ENCODE measurements at regions not wholly inside any gene's neighbourhood (a gene's known extent, or its start where the extent isn't known, plus 50 kb on each side); places are given as distances from the start of the nearest gene placed in this dataset.

GRCh38 chr21:32828908-32829307, 57.4 kb upstream of the PAXBP1 start (continued):
- no peak for TF ChIP-seq ATF6 (CRISPR knock-in tag; IDR thresholded peaks at IDR 0.05)
- TF ChIP-seq, protein P1, sequence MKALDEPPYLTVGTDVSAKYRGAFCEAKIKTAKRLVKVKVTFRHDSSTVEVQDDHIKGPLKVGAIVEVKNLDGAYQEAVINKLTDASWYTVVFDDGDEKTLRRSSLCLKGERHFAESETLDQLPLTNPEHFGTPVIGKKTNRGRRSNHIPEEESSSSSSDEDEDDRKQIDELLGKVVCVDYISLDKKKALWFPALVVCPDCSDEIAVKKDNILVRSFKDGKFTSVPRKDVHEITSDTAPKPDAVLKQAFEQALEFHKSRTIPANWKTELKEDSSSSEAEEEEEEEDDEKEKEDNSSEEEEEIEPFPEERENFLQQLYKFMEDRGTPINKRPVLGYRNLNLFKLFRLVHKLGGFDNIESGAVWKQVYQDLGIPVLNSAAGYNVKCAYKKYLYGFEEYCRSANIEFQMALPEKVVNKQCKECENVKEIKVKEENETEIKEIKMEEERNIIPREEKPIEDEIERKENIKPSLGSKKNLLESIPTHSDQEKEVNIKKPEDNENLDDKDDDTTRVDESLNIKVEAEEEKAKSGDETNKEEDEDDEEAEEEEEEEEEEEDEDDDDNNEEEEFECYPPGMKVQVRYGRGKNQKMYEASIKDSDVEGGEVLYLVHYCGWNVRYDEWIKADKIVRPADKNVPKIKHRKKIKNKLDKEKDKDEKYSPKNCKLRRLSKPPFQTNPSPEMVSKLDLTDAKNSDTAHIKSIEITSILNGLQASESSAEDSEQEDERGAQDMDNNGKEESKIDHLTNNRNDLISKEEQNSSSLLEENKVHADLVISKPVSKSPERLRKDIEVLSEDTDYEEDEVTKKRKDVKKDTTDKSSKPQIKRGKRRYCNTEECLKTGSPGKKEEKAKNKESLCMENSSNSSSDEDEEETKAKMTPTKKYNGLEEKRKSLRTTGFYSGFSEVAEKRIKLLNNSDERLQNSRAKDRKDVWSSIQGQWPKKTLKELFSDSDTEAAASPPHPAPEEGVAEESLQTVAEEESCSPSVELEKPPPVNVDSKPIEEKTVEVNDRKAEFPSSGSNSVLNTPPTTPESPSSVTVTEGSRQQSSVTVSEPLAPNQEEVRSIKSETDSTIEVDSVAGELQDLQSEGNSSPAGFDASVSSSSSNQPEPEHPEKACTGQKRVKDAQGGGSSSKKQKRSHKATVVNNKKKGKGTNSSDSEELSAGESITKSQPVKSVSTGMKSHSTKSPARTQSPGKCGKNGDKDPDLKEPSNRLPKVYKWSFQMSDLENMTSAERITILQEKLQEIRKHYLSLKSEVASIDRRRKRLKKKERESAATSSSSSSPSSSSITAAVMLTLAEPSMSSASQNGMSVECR (CRISPR knock-in tag; IDR thresholded peaks at IDR 0.05; ENCODE audit: borderline replicate concordance) = no peak
- TF ChIP-seq E2F4 (CRISPR knock-in tag; IDR thresholded peaks at IDR 0.05; ENCODE audit: borderline replicate concordance, low read depth) = no peak
- TF ChIP-seq NR2C2 (CRISPR knock-in tag; IDR thresholded peaks at IDR 0.05) = no peak
- TF ChIP-seq IRF1 (CRISPR knock-in tag; IDR thresholded peaks at IDR 0.05) = no peak
- TF ChIP-seq ZMAT4 (CRISPR knock-in tag; IDR thresholded peaks at IDR 0.05) = no peak
- TF ChIP-seq FOXK1 (CRISPR knock-in tag; IDR thresholded peaks at IDR 0.05) = no peak

GRCh38 chr21:32829504-32829903, 57.9 kb upstream of the PAXBP1 start:
- no peaks in the 10 kb centered on the region; the same call in 1 of the 2 replicates for H3K4me1 Mint-ChIP-seq
- H3K27ac Mint-ChIP-seq = no peak overlapping the region
- no peaks in the 10 kb centered on the region for H3K27me3 Mint-ChIP-seq (ENCODE audit: low read depth)
- ChIA-PET POLR2A (no interaction called here), CTCF (interaction anchor here (0.9 kb wide), 1 partner anchor 47 kb away, joined by 3 read pairs; no protein-coding TSS in a partner anchor)
- DNase-seq (ENCODE audit: low spot score) = no peak
- no peak for ATAC-seq
- no peaks in the 10 kb centered on the region for H3K36me3 Mint-ChIP-seq
- H3K9me3 Mint-ChIP-seq = peaks cover 9% of the 10 kb centered on the region
- no peak overlapping the region for H3K4me3 Mint-ChIP-seq
- TF ChIP-seq, protein P2, sequence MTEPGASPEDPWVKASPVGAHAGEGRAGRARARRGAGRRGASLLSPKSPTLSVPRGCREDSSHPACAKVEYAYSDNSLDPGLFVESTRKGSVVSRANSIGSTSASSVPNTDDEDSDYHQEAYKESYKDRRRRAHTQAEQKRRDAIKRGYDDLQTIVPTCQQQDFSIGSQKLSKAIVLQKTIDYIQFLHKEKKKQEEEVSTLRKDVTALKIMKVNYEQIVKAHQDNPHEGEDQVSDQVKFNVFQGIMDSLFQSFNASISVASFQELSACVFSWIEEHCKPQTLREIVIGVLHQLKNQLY (CRISPR knock-in tag; IDR thresholded peaks at IDR 0.05) = no peak
- TF ChIP-seq USF2 (CRISPR knock-in tag; IDR thresholded peaks at IDR 0.05) (no peak), ZSCAN18 (CRISPR knock-in tag; IDR thresholded peaks at IDR 0.05) (no peak), GTF2I (CRISPR knock-in tag; conservative IDR thresholded peaks at IDR 0.05) (no peak), E2F4 (CRISPR knock-in tag; IDR thresholded peaks at IDR 0.05; ENCODE audit: borderline replicate concordance, low read depth) (no peak), OVOL2 (CRISPR knock-in tag; IDR thresholded peaks at IDR 0.05; ENCODE audit: borderline replicate concordance) (no peak), SOX15 (CRISPR knock-in tag; IDR thresholded peaks at IDR 0.05) (no peak), ZNF219 (CRISPR knock-in tag; IDR thresholded peaks at IDR 0.05; ENCODE audit: borderline replicate concordance) (no peak), SP1 (CRISPR knock-in tag; conservative IDR thresholded peaks at IDR 0.05) (no peak), KAT7 (CRISPR knock-in tag; IDR thresholded peaks at IDR 0.05; ENCODE audit: borderline replicate concordance) (no peak)
- TF ChIP-seq, protein P3, sequence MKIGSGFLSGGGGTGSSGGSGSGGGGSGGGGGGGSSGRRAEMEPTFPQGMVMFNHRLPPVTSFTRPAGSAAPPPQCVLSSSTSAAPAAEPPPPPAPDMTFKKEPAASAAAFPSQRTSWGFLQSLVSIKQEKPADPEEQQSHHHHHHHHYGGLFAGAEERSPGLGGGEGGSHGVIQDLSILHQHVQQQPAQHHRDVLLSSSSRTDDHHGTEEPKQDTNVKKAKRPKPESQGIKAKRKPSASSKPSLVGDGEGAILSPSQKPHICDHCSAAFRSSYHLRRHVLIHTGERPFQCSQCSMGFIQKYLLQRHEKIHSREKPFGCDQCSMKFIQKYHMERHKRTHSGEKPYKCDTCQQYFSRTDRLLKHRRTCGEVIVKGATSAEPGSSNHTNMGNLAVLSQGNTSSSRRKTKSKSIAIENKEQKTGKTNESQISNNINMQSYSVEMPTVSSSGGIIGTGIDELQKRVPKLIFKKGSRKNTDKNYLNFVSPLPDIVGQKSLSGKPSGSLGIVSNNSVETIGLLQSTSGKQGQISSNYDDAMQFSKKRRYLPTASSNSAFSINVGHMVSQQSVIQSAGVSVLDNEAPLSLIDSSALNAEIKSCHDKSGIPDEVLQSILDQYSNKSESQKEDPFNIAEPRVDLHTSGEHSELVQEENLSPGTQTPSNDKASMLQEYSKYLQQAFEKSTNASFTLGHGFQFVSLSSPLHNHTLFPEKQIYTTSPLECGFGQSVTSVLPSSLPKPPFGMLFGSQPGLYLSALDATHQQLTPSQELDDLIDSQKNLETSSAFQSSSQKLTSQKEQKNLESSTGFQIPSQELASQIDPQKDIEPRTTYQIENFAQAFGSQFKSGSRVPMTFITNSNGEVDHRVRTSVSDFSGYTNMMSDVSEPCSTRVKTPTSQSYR (CRISPR knock-in tag; IDR thresholded peaks at IDR 0.05) = no peak
